Naive B cell (primary cell): ENCODE measurements at regions not wholly inside any gene's neighbourhood (a gene's known extent, or its start where the extent isn't known, plus 50 kb on each side); places are given as distances from the start of the nearest gene placed in this dataset.

Source experiments
- ATAC-seq, 2 donors: fragments of 150-1000 bp; cut with Tn5 transposase; 2 replicates each; pipeline ENCODE4 v1.10.0; 2021; ENCODE audit warnings: low read depth in 2 of 2, mild to moderate bottlenecking in 2 of 2, moderate library complexity in 2 of 2
- DNase-seq: peaks from one replicate; pipeline ENCODE4 v3.0.0; 2022
- H3K27ac Mint-ChIP-seq, 6 donors: one replicate each; pipeline ENCODE4 v1.8.0; 2020 to 2022; ENCODE audit warnings: mild to moderate bottlenecking in 6 of 6, mixed read lengths in 6 of 6, moderate library complexity in 5 of 6, inconsistent platforms in 2 of 6
- H3K27me3 Mint-ChIP-seq, 3 donors: one replicate each; pipeline ENCODE4 v1.8.0; 2021 to 2022; ENCODE audit warnings: mixed read lengths in 3 of 3, mild to moderate bottlenecking in 1 of 3
- H3K36me3 Mint-ChIP-seq, 2 donors: one replicate each; pipeline ENCODE4 v1.8.0; 2020 to 2022; ENCODE audit warnings: mixed read lengths in 2 of 2, inconsistent platforms in 1 of 2, mild to moderate bottlenecking in 1 of 2
- H3K4me1 Mint-ChIP-seq, 3 donors: one replicate each; pipeline ENCODE4 v1.8.0; 2020 to 2022; ENCODE audit warnings: mixed read lengths in 3 of 3, inconsistent platforms in 1 of 3, mild to moderate bottlenecking in 1 of 3, moderate library complexity in 1 of 3
- H3K4me3 Mint-ChIP-seq, 8 donors: one replicate each; pipeline ENCODE4 v1.8.0; 2020 to 2022; ENCODE audit warnings: mild to moderate bottlenecking in 8 of 8, mixed read lengths in 8 of 8, moderate library complexity in 8 of 8, inconsistent platforms in 2 of 8
- H3K9me3 Mint-ChIP-seq, 7 donors: one replicate each; pipeline ENCODE4 v1.8.0; 2020 to 2022; ENCODE audit warnings: mixed read lengths in 7 of 7, mild to moderate bottlenecking in 5 of 7, inconsistent platforms in 2 of 7, moderate library complexity in 1 of 7

- Mint-ChIP-seq H3K36me3 (no peaks in the 10 kb centered on the region), H3K4me1 (peaks cover 0 to 11% (median 3%) of the 10 kb centered on the region in 3 donors), H3K27me3 (peaks cover 13 to 41% (median 19%) of the 10 kb centered on the region in 3 donors), H3K27ac (no peak overlapping the region), H3K9me3 (no peaks in the 10 kb centered on the region), H3K4me3 (no peak overlapping the region)
- DNase-seq (no peak), ATAC-seq (no peak)
Measured at GRCh38 chr1:22267413-22268175, 124.7 kb upstream of the WNT4 start.

- DNase-seq, result no peak
- ATAC-seq, result no peak
- H3K36me3 Mint-ChIP-seq, result no peaks in the 10 kb centered on the region
Measured at GRCh38 chr1:22268327-22268726, 125.4 kb upstream of the WNT4 start.

GRCh38 chr1:22271847-22272801 is 129.2 kb upstream of the WNT4 start:
- Mint-ChIP-seq H3K4me1 (no peaks in the 10 kb centered on the region), H3K27me3 (peaks cover 12 to 26% (median 16%) of the 10 kb centered on the region in 3 donors), H3K9me3 (no peaks in the 10 kb centered on the region), H3K36me3 (no peaks in the 10 kb centered on the region), H3K4me3 (no peak overlapping the region), H3K27ac (peak overlapping the region in 1 of 6 donors; percentile 82)
- DNase-seq, result no peak
- no peak for ATAC-seq

More at GRCh38 chr1:22268327-22268726, 125.4 kb upstream of the WNT4 start:
- Mint-ChIP-seq H3K9me3 (no peaks in the 10 kb centered on the region), H3K4me3 (no peak overlapping the region), H3K4me1 (peaks cover 0 to 9% (median 0%) of the 10 kb centered on the region in 3 donors), H3K27ac (peak overlapping the region in 1 of 6 donors; percentile 44), H3K27me3 (peaks cover 13 to 41% (median 19%) of the 10 kb centered on the region in 3 donors)

GRCh38 chr1:22273686-22274681 is 131.1 kb upstream of the WNT4 start:
- H3K36me3 Mint-ChIP-seq, result peaks cover 0 to 3% of the 10 kb centered on the region in 2 donors
- no peaks in the 10 kb centered on the region for H3K4me1 Mint-ChIP-seq
- peaks cover 0 to 2% (median 1%) of the 10 kb centered on the region in 7 donors for H3K9me3 Mint-ChIP-seq
- no peak overlapping the region for H3K4me3 Mint-ChIP-seq
- DNase-seq, result no peak
- no peak for ATAC-seq
- H3K27ac Mint-ChIP-seq, result no peak overlapping the region
- H3K27me3 Mint-ChIP-seq, result peaks cover 18 to 31% (median 22%) of the 10 kb centered on the region in 3 donors

- ATAC-seq (no peak), DNase-seq (no peak)
- no peak overlapping the region for H3K4me3 Mint-ChIP-seq
- no peaks in the 10 kb centered on the region for H3K4me1 Mint-ChIP-seq
- peaks cover 0 to 13% (median 5%) of the 10 kb centered on the region in 7 donors for H3K9me3 Mint-ChIP-seq
- no peak overlapping the region for H3K27ac Mint-ChIP-seq
- H3K36me3 Mint-ChIP-seq, result peaks cover 0 to 13% of the 10 kb centered on the region in 2 donors
- H3K27me3 Mint-ChIP-seq, result peaks cover 25 to 32% (median 25%) of the 10 kb centered on the region in 3 donors
Measured at GRCh38 chr1:22275167-22275566, 132.3 kb upstream of the WNT4 start.

GRCh38 chr1:22275626-22276395 is 132.9 kb upstream of the WNT4 start:
- DNase-seq (no peak), ATAC-seq (no peak)
- peaks cover 25 to 37% (median 30%) of the 10 kb centered on the region in 3 donors for H3K27me3 Mint-ChIP-seq
- H3K4me3 Mint-ChIP-seq, result no peak overlapping the region
- H3K36me3 Mint-ChIP-seq, result peaks cover 0 to 18% of the 10 kb centered on the region in 2 donors
- H3K4me1 Mint-ChIP-seq, result no peaks in the 10 kb centered on the region
- H3K9me3 Mint-ChIP-seq, result peaks cover 0 to 18% (median 8%) of the 10 kb centered on the region in 7 donors
- H3K27ac Mint-ChIP-seq, result no peak overlapping the region

- H3K36me3 Mint-ChIP-seq, result peaks cover 0 to 21% of the 10 kb centered on the region in 2 donors
- peaks cover under 1 to 20% (median 9%) of the 10 kb centered on the region in 7 donors for H3K9me3 Mint-ChIP-seq
- no peaks in the 10 kb centered on the region for H3K4me1 Mint-ChIP-seq
- H3K27ac Mint-ChIP-seq, result no peak overlapping the region
- no peak for DNase-seq
- H3K27me3 Mint-ChIP-seq, result peaks cover 25 to 43% (median 33%) of the 10 kb centered on the region in 3 donors
- no peak for ATAC-seq
- no peak overlapping the region for H3K4me3 Mint-ChIP-seq
Measured at GRCh38 chr1:22276396-22276748, 133.5 kb upstream of the WNT4 start.

GRCh38 chr1:22277662-22278061 is 134.8 kb upstream of the WNT4 start:
- Mint-ChIP-seq H3K4me3 (no peak overlapping the region), H3K9me3 (peaks cover 3 to 22% (median 9%) of the 10 kb centered on the region in 7 donors), H3K36me3 (peaks cover 0 to 21% of the 10 kb centered on the region in 2 donors), H3K27ac (peak overlapping the region in 1 of 6 donors; percentile 24), H3K4me1 (no peaks in the 10 kb centered on the region), H3K27me3 (peaks cover 16 to 55% (median 42%) of the 10 kb centered on the region in 3 donors)
- DNase-seq, result no peak
- ATAC-seq, result no peak

- no peak for ATAC-seq
- Mint-ChIP-seq H3K27ac (peak overlapping the region in 1 of 6 donors; percentile 21), H3K36me3 (peaks cover 0 to 21% of the 10 kb centered on the region in 2 donors), H3K27me3 (peaks cover 23 to 76% (median 57%) of the 10 kb centered on the region in 3 donors), H3K9me3 (peaks cover 3 to 22% (median 14%) of the 10 kb centered on the region in 7 donors), H3K4me3 (no peak overlapping the region), H3K4me1 (no peaks in the 10 kb centered on the region)
- DNase-seq, result no peak
Measured at GRCh38 chr1:22279735-22280134, 136.8 kb upstream of the WNT4 start.

- no peak for DNase-seq
- no peak overlapping the region for H3K4me3 Mint-ChIP-seq
- peak overlapping the region in 1 of 6 donors; percentile 80 for H3K27ac Mint-ChIP-seq
- peaks cover 23 to 79% (median 59%) of the 10 kb centered on the region in 3 donors for H3K27me3 Mint-ChIP-seq
- peaks cover 0 to 21% of the 10 kb centered on the region in 2 donors for H3K36me3 Mint-ChIP-seq
- no peaks in the 10 kb centered on the region for H3K4me1 Mint-ChIP-seq
- ATAC-seq, result no peak
- peaks cover 3 to 22% (median 14%) of the 10 kb centered on the region in 7 donors for H3K9me3 Mint-ChIP-seq
Measured at GRCh38 chr1:22280526-22280925, 137.6 kb upstream of the WNT4 start.

GRCh38 chr1:22281521-22282363 is 138.8 kb upstream of the WNT4 start:
- no peak overlapping the region for H3K4me3 Mint-ChIP-seq
- DNase-seq, result no peak
- no peaks in the 10 kb centered on the region for H3K4me1 Mint-ChIP-seq
- no peak for ATAC-seq
- H3K27me3 Mint-ChIP-seq, result peaks cover 16 to 71% (median 59%) of the 10 kb centered on the region in 3 donors
- peaks cover 3 to 22% (median 14%) of the 10 kb centered on the region in 7 donors for H3K9me3 Mint-ChIP-seq
- H3K36me3 Mint-ChIP-seq, result peaks cover 0 to 21% of the 10 kb centered on the region in 2 donors
- no peak overlapping the region for H3K27ac Mint-ChIP-seq
